Pancreas (tissue), 10 donors: ENCODE measurements at regions not wholly inside any gene's neighbourhood (a gene's known extent, or its start where the extent isn't known, plus 50 kb on each side); places are given as distances from the start of the nearest gene placed in this dataset.

Experiments used
- ATAC-seq, 4 donors: fragments of 200-7000 bp; cut with Tn5 transposase; one replicate each; pipeline versions ENCODE4 v1.8.0 to v1.9.1; 2020; ENCODE audit warnings: mild to moderate bottlenecking in 4 of 4, moderate library complexity in 4 of 4
- DNase-seq, 6 donors: peaks; one replicate each; pipeline ENCODE4 v3.0.0-alpha.2; 2020
- FAIRE-seq: peaks from 2 replicates; lab custom pipeline; 2012; peaks lifted over from hg19 to GRCh38; lab: Jason Lieb, UNC
- H3K27ac ChIP-seq, 4 donors: fragments of 200-600 bp; sonication (generic); 1 replicate in 3 of 4; 2 replicates in 1 of 4; pipeline versions ENCODE4 v1.5.0 to v1.8.0; 2020
- H3K27me3 ChIP-seq, 4 donors: fragments of 200-600 bp; one replicate each; pipeline ENCODE4 v1.8.0; 2021
- H3K36me3 ChIP-seq, 3 donors: fragments of 200-600 bp; sonication (generic) in 1 of 3; one replicate each; pipeline versions ENCODE4 v1.5.0 to v1.8.0; 2020 to 2021
- H3K4me1 ChIP-seq, 3 donors: fragments of 200-600 bp; one replicate each; pipeline ENCODE4 v1.8.0; 2021
- H3K4me3 ChIP-seq, 4 donors: fragments of 200-600 bp; sonication (generic) in 2 of 4; one replicate each; pipeline versions ENCODE4 v1.5.0 to v1.8.0; 2020 to 2021
- H3K9me3 ChIP-seq, 4 donors: fragments of 200-600 bp; one replicate each; pipeline ENCODE4 v1.8.0; 2021
- CTCF ChIP-seq, 4 donors: fragments of 200-600 bp; sonication (generic) in 3 of 4; IDR thresholded peaks; one replicate each; pipeline versions ENCODE4 v1.5.0 to v1.8.0; 2021; ENCODE audit warnings: antibody characterized with exemption in 4 of 4
- WGBS, 2 donors: extraction: QIAGEN DNeasy Blood & Tissue Kit; methylation state at CpG; one replicate each; pipeline ENCODE4 v1.1.7; 2013; 5-methylcytosine and 5-hydroxymethylcytosine counted together
- intact Hi-C, 3 donors: fragments of 100-400 bp; cut with DNase I; formaldehyde crosslinking; loops; one replicate each; pipeline versions ENCODE4 v1.11.1 to v1.14.2; 2022
- donor health status: healthy with polysubstance abuse.
- donor health status: DM: no; HTN: no; CAD: no; lungs with moderate emphysema.
- donor health status: DM: no; HTN: no; CAD: no.
- donor health status: control.
- donor health status: control.
- donor health status: Bipolar disorder and iron deficiency.
- donor health status: DM: yes; HTN: yes; CAD: no.
- donor health status: DM: no; HTN: no; CAD: no.
- donor health status: DM: no; HTN: no; CAD: no.
- donor health status: DM: yes; HTN: yes; CAD: no.

GRCh38 chr10:130990486-130990885, 321.0 kb downstream of the TCERG1L start:
- no peaks in the 10 kb centered on the region for H3K36me3 ChIP-seq
- no peak for TF ChIP-seq CTCF (IDR thresholded peaks at IDR 0.05)
- WGBS, 2 donors = 66 to 78% methylated on average over 9 of the region's 9 CpGs
- intact Hi-C loops = no loop called here
- DNase-seq = no peak
- H3K4me1 ChIP-seq = no peaks in the 10 kb centered on the region
- H3K27me3 ChIP-seq = no peaks in the 10 kb centered on the region
- ATAC-seq = no peak
- no peak overlapping the region for H3K4me3 ChIP-seq
- H3K9me3 ChIP-seq = no peaks in the 10 kb centered on the region
- no peak overlapping the region for H3K27ac ChIP-seq
- FAIRE-seq = no peak

GRCh38 chr10:130992802-130993523, 318.6 kb downstream of the TCERG1L start:
- no peak overlapping the region for H3K27ac ChIP-seq
- no peak overlapping the region for H3K4me3 ChIP-seq
- TF ChIP-seq CTCF (IDR thresholded peaks at IDR 0.05) = no peak
- H3K4me1 ChIP-seq = no peaks in the 10 kb centered on the region
- ATAC-seq = no peak
- no peaks in the 10 kb centered on the region for H3K36me3 ChIP-seq
- intact Hi-C loops = no loop called here
- no peaks in the 10 kb centered on the region for H3K27me3 ChIP-seq
- WGBS, 2 donors = 71 to 85% methylated on average over 14 of the region's 14 CpGs
- H3K9me3 ChIP-seq = no peaks in the 10 kb centered on the region
- FAIRE-seq = no peak
- DNase-seq = no peak

DNA sequence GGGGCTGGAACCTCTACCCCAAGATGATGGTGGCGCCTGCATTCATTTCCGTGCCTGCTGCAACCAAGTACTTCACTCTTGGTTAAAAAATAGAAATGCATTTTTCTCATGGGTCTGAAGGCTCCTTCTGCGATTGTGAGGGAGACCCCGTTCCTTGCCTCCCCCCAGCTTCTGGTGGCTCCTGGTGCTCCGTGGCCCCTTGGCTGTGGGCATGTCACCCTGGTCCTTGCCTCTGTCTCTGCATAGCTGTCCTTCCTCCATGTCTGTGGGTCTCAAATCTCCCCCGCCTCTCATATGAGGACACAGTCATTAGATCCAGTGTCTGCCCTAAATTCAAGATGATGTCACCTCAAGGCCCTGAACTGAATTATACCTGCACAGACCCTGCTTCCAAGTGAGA, 317.9 kb downstream of the TCERG1L start:
- Histone ChIP-seq H3K27me3 (no peaks in the 10 kb centered on the region), H3K9me3 (no peaks in the 10 kb centered on the region), H3K4me3 (no peak overlapping the region), H3K4me1 (no peaks in the 10 kb centered on the region), H3K27ac (no peak overlapping the region), H3K36me3 (no peaks in the 10 kb centered on the region)
- 66 to 86% methylated on average over 6 of the region's 6 CpGs for WGBS, 2 donors
- DNase-seq = no peak
- intact Hi-C loops = no loop called here
- FAIRE-seq = no peak
- no peak for ATAC-seq
- TF ChIP-seq CTCF (IDR thresholded peaks at IDR 0.05) = no peak

GRCh38 chr10:130994191-130994590, 317.3 kb downstream of the TCERG1L start:
- WGBS, 2 donors = 66 to 80% methylated on average over 7 of the region's 7 CpGs
- no peak for DNase-seq
- no peaks in the 10 kb centered on the region for H3K36me3 ChIP-seq
- no peaks in the 10 kb centered on the region for H3K27me3 ChIP-seq
- no peak for ATAC-seq
- H3K4me3 ChIP-seq = no peak overlapping the region
- H3K9me3 ChIP-seq = no peaks in the 10 kb centered on the region
- intact Hi-C loops = no loop called here
- no peak for TF ChIP-seq CTCF (IDR thresholded peaks at IDR 0.05)
- H3K4me1 ChIP-seq = no peaks in the 10 kb centered on the region
- no peak overlapping the region for H3K27ac ChIP-seq
- FAIRE-seq = no peak

DNA sequence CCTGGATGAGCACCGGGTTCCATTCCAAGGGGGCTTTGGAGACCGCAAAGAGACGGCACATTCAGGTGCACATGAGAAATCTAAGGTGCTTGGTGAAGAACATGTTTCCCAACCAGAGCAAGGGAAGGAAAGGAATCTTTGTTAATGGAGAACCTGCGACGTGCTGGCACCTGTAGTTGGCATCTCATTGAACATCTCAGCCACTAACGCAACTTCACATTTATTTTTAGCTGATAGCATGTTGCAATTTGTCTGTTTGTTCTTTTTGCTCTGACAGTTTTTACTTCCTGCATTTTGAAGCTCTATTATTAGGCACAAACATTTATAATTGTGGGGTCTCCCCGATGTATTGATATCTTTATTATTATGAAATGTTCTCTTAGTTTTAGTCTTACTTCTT, 316.7 kb downstream of the TCERG1L start:
- no peak for TF ChIP-seq CTCF (IDR thresholded peaks at IDR 0.05)
- no peak for FAIRE-seq
- H3K36me3 ChIP-seq = no peaks in the 10 kb centered on the region
- WGBS, 2 donors = 66 to 77% methylated on average over 7 of the region's 7 CpGs
- intact Hi-C loops = no loop called here
- no peaks in the 10 kb centered on the region for H3K27me3 ChIP-seq
- no peaks in the 10 kb centered on the region for H3K4me1 ChIP-seq
- no peaks in the 10 kb centered on the region for H3K9me3 ChIP-seq
- DNase-seq = no peak
- ATAC-seq = no peak
- no peak overlapping the region for H3K4me3 ChIP-seq
- H3K27ac ChIP-seq = no peak overlapping the region
